ENCODE measurements at regions not wholly inside any gene's neighbourhood (a gene's known extent, or its start where the extent isn't known, plus 50 kb on each side); places are given as distances from the start of the nearest gene placed in this dataset.

DNA sequence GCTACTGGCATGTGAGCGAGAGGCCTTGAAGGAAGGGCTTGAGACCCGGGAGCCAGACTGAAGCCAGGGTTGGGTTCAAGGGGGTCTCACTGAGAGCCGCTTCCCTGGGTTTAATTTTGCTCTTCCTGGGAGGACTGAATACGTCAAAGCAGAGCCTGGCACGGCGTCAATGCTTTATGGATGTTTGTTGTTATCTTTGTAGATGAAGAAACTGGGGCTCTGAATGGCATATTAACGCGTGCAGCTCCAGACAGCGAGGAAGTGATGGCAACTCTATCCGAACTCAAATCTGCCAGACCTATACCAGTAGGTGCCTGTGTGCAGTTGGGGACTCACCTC lies 152.8 kb upstream of the PARP11 start:
- peak overlapping the region; percentile 91 for H3K27ac ChIP-seq (ENCODE audit: low read depth, low read length)
- DNase-seq = no peak

DNA sequence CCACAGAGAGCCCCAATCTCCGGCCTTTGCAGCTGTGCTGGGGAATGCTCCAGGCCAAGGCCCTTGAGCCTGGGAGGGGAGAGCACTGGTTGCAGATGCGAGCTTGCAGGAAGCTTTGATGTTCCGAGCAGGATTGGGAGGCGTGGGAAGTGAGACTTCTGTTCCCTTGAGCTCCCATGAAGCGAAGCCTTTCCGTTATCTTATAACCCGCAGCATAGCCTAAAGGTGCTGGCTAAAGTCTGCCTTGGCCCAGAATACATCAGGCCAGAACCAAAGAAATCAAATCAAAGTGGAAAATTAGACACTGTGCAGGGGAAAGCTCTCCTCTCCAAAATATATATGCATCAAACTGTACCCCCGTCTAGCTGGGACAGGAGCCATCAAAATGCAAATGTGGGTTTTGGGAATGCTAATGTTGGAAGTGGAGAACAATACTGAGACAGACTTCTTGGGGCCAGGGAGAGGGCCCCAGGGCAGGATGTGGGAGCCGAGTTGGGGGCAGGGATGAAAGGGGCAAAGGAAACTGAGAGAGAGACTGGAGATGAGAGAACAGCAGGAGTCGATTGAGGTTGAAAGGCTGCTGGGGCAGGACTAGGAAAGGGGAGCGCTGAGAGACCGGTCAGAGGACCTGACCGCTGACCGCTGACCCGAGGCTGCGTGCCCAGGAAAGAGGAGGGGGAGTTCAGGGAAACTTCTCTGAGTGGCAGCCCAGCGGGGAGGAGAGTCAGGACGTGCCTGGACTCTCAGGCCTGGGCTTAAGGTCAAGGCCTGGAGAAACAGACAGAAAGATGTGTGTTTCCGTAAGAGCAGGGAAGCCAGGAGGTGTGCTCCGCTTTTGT lies 152.2 kb upstream of the PARP11 start:
- DNase-seq = peak; percentile 96
- WGBS, 2 experiments (ENCODE audit: insufficient coverage in 1 of 2, insufficient read length in 1 of 2) = 31 to 34% methylated on average over 10 to 20 of the region's 20 CpGs
- Mint-ChIP-seq H3K27ac (peak overlapping the region; percentile 93), H3K27me3 (ENCODE audit: insufficient read depth) (peaks cover 48% of the 10 kb centered on the region), H3K9me3 (no peaks in the 10 kb centered on the region), H3K4me3 (peak overlapping the region; percentile 69), H3K36me3 (ENCODE audit: low read depth) (peaks cover 25% of the 10 kb centered on the region), H3K4me1 (peaks cover 67% of the 10 kb centered on the region)
- no peak for TF ChIP-seq CTCF (conservative IDR thresholded peaks at IDR 0.05)
- Histone ChIP-seq H3K4me3 (ENCODE audit: low read length) (no peak overlapping the region), H3K27me3 (ENCODE audit: control insufficient read depth, insufficient read depth, low read length, poor library complexity, severe bottlenecking) (no peaks in the 10 kb centered on the region), H3K27ac (ENCODE audit: low read depth, low read length) (peak overlapping the region; percentile 91), H3K9ac (ENCODE audit: extremely low read depth, low read length, poor library complexity, severe bottlenecking) (no peak overlapping the region), H3K36me3 (ENCODE audit: control insufficient read depth, insufficient read depth, low read length) (no peaks in the 10 kb centered on the region), H3K4me1 (ENCODE audit: control insufficient read depth, insufficient read depth, low read length) (peaks cover 6% of the 10 kb centered on the region), H3K9me3 (ENCODE audit: control insufficient read depth, low read length) (no peaks in the 10 kb centered on the region)

More for the DNA sequence above, 152.8 kb upstream of the PARP11 start:
- no peaks in the 10 kb centered on the region for H3K9me3 ChIP-seq (ENCODE audit: control insufficient read depth, low read length)
- H3K4me3 ChIP-seq (ENCODE audit: low read length) = no peak overlapping the region
- Mint-ChIP-seq H3K27ac (peak overlapping the region; percentile 93), H3K9me3 (no peaks in the 10 kb centered on the region), H3K36me3 (ENCODE audit: low read depth) (peaks cover 25% of the 10 kb centered on the region), H3K4me3 (peak overlapping the region; percentile 69), H3K4me1 (peaks cover 69% of the 10 kb centered on the region), H3K27me3 (ENCODE audit: insufficient read depth) (peaks cover 50% of the 10 kb centered on the region)
- peaks cover 6% of the 10 kb centered on the region for H3K4me1 ChIP-seq (ENCODE audit: control insufficient read depth, insufficient read depth, low read length)
- no peaks in the 10 kb centered on the region for H3K36me3 ChIP-seq (ENCODE audit: control insufficient read depth, insufficient read depth, low read length)
- 56 to 65% methylated on average over 7 to 10 of the region's 10 CpGs for WGBS, 2 experiments (ENCODE audit: insufficient coverage in 1 of 2, insufficient read length in 1 of 2)
- no peak overlapping the region for H3K9ac ChIP-seq (ENCODE audit: extremely low read depth, low read length, poor library complexity, severe bottlenecking)
- H3K27me3 ChIP-seq (ENCODE audit: control insufficient read depth, insufficient read depth, low read length, poor library complexity, severe bottlenecking) = no peaks in the 10 kb centered on the region
- no peak for TF ChIP-seq CTCF (conservative IDR thresholded peaks at IDR 0.05)

GRCh38 chr12:4024701-4025100 lies 151.5 kb upstream of the PARP11 start:
- H3K9me3 Mint-ChIP-seq = no peaks in the 10 kb centered on the region
- H3K27me3 ChIP-seq (ENCODE audit: control insufficient read depth, insufficient read depth, low read length, poor library complexity, severe bottlenecking) = no peaks in the 10 kb centered on the region
- DNase-seq = peak; percentile 84
- H3K36me3 ChIP-seq (ENCODE audit: control insufficient read depth, insufficient read depth, low read length) = no peaks in the 10 kb centered on the region
- H3K27ac ChIP-seq (ENCODE audit: low read depth, low read length) = peak overlapping the region; percentile 91
- 13 to 64% methylated on average over 2 to 7 of the region's 7 CpGs for WGBS, 2 experiments (ENCODE audit: insufficient coverage in 1 of 2, insufficient read length in 1 of 2)
- no peak overlapping the region for H3K9ac ChIP-seq (ENCODE audit: extremely low read depth, low read length, poor library complexity, severe bottlenecking)
- H3K9me3 ChIP-seq (ENCODE audit: control insufficient read depth, low read length) = no peaks in the 10 kb centered on the region
- peak overlapping the region; percentile 69 for H3K4me3 Mint-ChIP-seq
- peaks cover 24% of the 10 kb centered on the region for H3K36me3 Mint-ChIP-seq (ENCODE audit: low read depth)
- no peak for TF ChIP-seq CTCF (conservative IDR thresholded peaks at IDR 0.05)
- peaks cover 42% of the 10 kb centered on the region for H3K27me3 Mint-ChIP-seq (ENCODE audit: insufficient read depth)
- H3K4me1 Mint-ChIP-seq = peaks cover 65% of the 10 kb centered on the region
- H3K4me3 ChIP-seq (ENCODE audit: low read length) = no peak overlapping the region
- H3K27ac Mint-ChIP-seq = peak overlapping the region; percentile 93
- peaks cover 6% of the 10 kb centered on the region for H3K4me1 ChIP-seq (ENCODE audit: control insufficient read depth, insufficient read depth, low read length)

Measured in endodermal cell (in vitro differentiated cells).